NCI-H748 treated with DMSO at 0.1 percent for 48 hours (cell line): ENCODE measurements at regions not wholly inside any gene's neighbourhood (a gene's known extent, or its start where the extent isn't known, plus 50 kb on each side); places are given as distances from the start of the nearest gene placed in this dataset.
"Not testable (repeated sequence)": the region's sequence is repeated elsewhere in the genome, so short reads cannot be mapped to it uniquely, and the experiment has no call there.

Experiments
- DNase-seq: peaks from one replicate; lab custom pipeline; 2025; lab: John Stamatoyannopoulos, UW

GRCh38 chr12:67456431-67456901 lies 187.3 kb downstream of the CAND1 start:
- no peak for DNase-seq

GRCh38 chr12:67457136-67457535 lies 188.0 kb downstream of the CAND1 start:
- DNase-seq = no peak

- DNase-seq = no peak
Observed at GRCh38 chr12:67457778-67458665, 188.9 kb downstream of the CAND1 start.

- no peak for DNase-seq
Observed at GRCh38 chr12:67459173-67459572, 189.4 kb upstream of the DYRK2 start.

GRCh38 chr12:67459578-67459977 lies 189.0 kb upstream of the DYRK2 start:
- no peak for DNase-seq

- DNase-seq = no peak
Observed at GRCh38 chr12:67460388-67460787, 188.2 kb upstream of the DYRK2 start.

GRCh38 chr12:67468549-67469245 lies 179.8 kb upstream of the DYRK2 start:
- no peak for DNase-seq

GRCh38 chr12:67469666-67470065 lies 178.9 kb upstream of the DYRK2 start:
- no peak for DNase-seq

- DNase-seq = no peak
Observed at GRCh38 chr12:67471810-67472209, 176.7 kb upstream of the DYRK2 start.

- DNase-seq = no peak
Observed at GRCh38 chr12:67472539-67472938, 176.0 kb upstream of the DYRK2 start.

GRCh38 chr12:67474934-67475620 lies 173.5 kb upstream of the DYRK2 start:
- no peak for DNase-seq

- no peak for DNase-seq
Observed at GRCh38 chr12:67475725-67476124, 172.8 kb upstream of the DYRK2 start.

- no peak for DNase-seq
Observed at GRCh38 chr12:67477681-67478265, 170.8 kb upstream of the DYRK2 start.

GRCh38 chr12:67482751-67483661 lies 165.5 kb upstream of the DYRK2 start:
- DNase-seq = peak; percentile 35

- no peak for DNase-seq
Observed at GRCh38 chr12:67483871-67484554, 164.5 kb upstream of the DYRK2 start.

- no peak for DNase-seq
Observed at GRCh38 chr12:67484791-67485480, 163.6 kb upstream of the DYRK2 start.

GRCh38 chr12:67486671-67487070 lies 161.9 kb upstream of the DYRK2 start:
- no peak for DNase-seq

- DNase-seq = not testable (repeated sequence)
Observed at GRCh38 chr12:67488349-67488748, 160.2 kb upstream of the DYRK2 start.

- DNase-seq = no peak
Observed at GRCh38 chr12:67489007-67489406, 159.5 kb upstream of the DYRK2 start.

GRCh38 chr12:67496581-67496980 lies 152.0 kb upstream of the DYRK2 start:
- DNase-seq = no peak
